ENCODE measurements at regions not wholly inside any gene's neighbourhood (a gene's known extent, or its start where the extent isn't known, plus 50 kb on each side); places are given as distances from the start of the nearest gene placed in this dataset.

DNA sequence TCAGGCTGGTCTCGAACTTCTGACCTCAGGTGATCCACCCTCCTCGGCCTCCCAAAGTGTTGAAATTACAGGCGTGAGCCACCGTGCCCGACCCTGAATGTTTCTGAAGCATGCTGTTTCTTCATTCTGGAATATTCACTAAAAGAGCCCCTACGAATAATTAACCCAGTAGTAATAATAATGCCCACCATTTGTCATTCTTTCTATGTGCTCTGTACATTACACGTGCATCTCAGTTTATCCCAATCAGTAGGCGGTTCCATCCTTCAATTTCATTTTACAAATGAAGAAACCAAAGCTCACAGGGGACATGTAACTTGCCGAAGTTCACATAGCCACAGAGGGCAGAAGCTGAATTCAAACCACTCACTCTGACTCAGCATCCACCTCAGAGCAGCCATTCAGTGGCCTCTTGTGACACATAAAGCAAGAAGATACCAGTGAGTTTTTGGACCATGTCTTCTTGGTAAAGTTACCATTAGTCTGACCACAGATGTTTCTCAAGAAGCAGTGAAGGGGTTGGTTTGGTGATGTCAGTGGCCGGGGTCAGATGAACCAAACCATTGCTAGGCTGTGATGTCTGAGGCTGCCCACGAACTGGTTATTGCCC, 71.9 kb upstream of the DUSP5 start:
- no peak for TF ChIP-seq CTCF (IDR thresholded peaks at IDR 0.05)
- TF ChIP-seq POLR2A (IDR thresholded peaks at IDR 0.05) = no peak
- TF ChIP-seq EP300 (IDR thresholded peaks at IDR 0.05) = no peak
- TF ChIP-seq POLR2AphosphoS5 (IDR thresholded peaks at IDR 0.05) = no peak

Data from gastroesophageal sphincter (tissue), 3 donors.